ENCODE measurements at regions not wholly inside any gene's neighbourhood (a gene's known extent, or its start where the extent isn't known, plus 50 kb on each side); places are given as distances from the start of the nearest gene placed in this dataset.

DNA sequence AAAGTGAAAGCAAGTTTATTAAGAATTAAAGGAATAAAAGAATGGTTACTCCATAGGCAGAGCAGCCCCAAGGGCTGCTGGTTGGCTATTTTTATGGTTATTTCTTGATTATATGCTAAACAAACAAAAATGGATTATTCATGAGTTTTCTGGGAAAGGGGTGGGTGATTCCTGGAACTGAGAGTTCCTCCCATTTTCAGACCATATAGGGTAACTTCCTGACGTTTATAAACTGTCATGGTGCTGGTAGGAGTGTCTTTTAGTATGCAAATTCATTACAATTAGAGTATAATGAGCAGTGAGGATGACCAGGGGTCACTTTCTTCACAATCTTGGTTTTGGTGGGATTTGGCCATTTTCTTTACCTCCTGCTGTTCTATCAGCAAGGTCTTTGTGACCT is 707.9 kb downstream of the ZNF385D start:
- H3K4me1 ChIP-seq, result no peaks in the 10 kb centered on the region
- no peak overlapping the region for H3K27ac ChIP-seq
- no peaks in the 10 kb centered on the region for H3K36me3 ChIP-seq
- no peak overlapping the region for H3K4me3 ChIP-seq
- H3K27me3 ChIP-seq, result no peaks in the 10 kb centered on the region
- H3K9me3 ChIP-seq, result no peaks in the 10 kb centered on the region
- no peak for DNase-seq
- TF ChIP-seq POLR2A (IDR thresholded peaks at IDR 0.05) (no peak), CTCF (IDR thresholded peaks at IDR 0.05) (no peak)

- Histone ChIP-seq H3K4me3 (no peak overlapping the region), H3K9me3 (no peaks in the 10 kb centered on the region), H3K27me3 (no peaks in the 10 kb centered on the region), H3K4me1 (no peaks in the 10 kb centered on the region), H3K36me3 (no peaks in the 10 kb centered on the region), H3K27ac (no peak overlapping the region)
- no peak for DNase-seq
- no peak for TF ChIP-seq POLR2A (IDR thresholded peaks at IDR 0.05)
- TF ChIP-seq CTCF (IDR thresholded peaks at IDR 0.05), result no peak
Observed at GRCh38 chr3:21042184-21042583, 708.8 kb downstream of the ZNF385D start.

- DNase-seq, result no peak
- no peaks in the 10 kb centered on the region for H3K4me1 ChIP-seq
- H3K9me3 ChIP-seq, result no peaks in the 10 kb centered on the region
- H3K4me3 ChIP-seq, result no peak overlapping the region
- no peak for TF ChIP-seq CTCF (IDR thresholded peaks at IDR 0.05)
- no peak for TF ChIP-seq POLR2A (IDR thresholded peaks at IDR 0.05)
- no peak overlapping the region for H3K27ac ChIP-seq
- no peaks in the 10 kb centered on the region for H3K27me3 ChIP-seq
- H3K36me3 ChIP-seq, result no peaks in the 10 kb centered on the region
Observed at GRCh38 chr3:21041621-21042020, 709.4 kb downstream of the ZNF385D start.

DNA sequence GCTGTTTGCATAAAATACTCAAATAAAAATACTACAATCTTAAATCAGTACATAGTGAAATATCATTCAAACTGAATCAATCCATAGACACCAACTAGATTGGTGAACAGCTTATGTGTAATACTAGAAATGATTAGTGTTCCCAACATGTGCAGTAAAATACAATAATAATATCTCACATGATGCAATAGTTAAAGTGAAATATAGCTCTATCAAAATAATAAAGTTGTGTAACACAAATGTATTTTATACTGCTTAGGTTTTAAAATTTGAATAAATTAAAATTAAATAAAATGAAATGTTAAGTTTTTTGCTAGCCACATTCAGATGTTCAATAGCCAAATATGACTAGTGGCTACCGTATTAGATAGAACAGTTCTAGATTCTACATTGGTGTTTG is 714.1 kb downstream of the ZNF385D start:
- DNase-seq, result no peak
- TF ChIP-seq CTCF (IDR thresholded peaks at IDR 0.05) (no peak), POLR2A (IDR thresholded peaks at IDR 0.05) (no peak)
- Histone ChIP-seq H3K27ac (no peak overlapping the region), H3K4me1 (no peaks in the 10 kb centered on the region), H3K4me3 (no peak overlapping the region), H3K36me3 (no peaks in the 10 kb centered on the region), H3K9me3 (peaks cover 0 to 5% (median 0%) of the 10 kb centered on the region in 4 donors), H3K27me3 (no peaks in the 10 kb centered on the region)

- no peak overlapping the region for H3K4me3 ChIP-seq
- no peaks in the 10 kb centered on the region for H3K4me1 ChIP-seq
- H3K9me3 ChIP-seq, result peaks cover 0 to under 1% (median 0%) of the 10 kb centered on the region in 4 donors
- TF ChIP-seq POLR2A (IDR thresholded peaks at IDR 0.05), result no peak
- TF ChIP-seq CTCF (IDR thresholded peaks at IDR 0.05), result no peak
- no peak for DNase-seq
- H3K27me3 ChIP-seq, result no peaks in the 10 kb centered on the region
- H3K27ac ChIP-seq, result no peak overlapping the region
- no peaks in the 10 kb centered on the region for H3K36me3 ChIP-seq
Observed at GRCh38 chr3:21028412-21028811, 722.6 kb downstream of the ZNF385D start.

DNA sequence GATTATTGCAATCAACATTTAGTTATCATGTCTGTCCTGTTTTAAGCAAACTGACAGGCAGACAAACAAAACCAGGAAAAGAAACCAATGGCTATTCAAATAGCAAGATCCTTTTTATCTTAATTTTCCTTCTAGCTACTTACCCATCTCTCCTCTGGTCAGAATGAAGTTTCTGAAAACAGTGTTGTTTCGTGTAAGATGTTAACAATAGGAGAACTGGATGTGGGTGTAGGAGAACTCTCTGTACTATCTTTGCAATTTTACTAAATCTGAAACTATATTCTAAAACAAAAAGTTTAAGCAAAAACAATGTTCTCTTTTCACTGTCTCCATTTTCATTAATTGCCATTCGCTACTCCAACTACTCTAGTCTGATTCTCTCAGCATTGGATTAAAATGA is 726.4 kb downstream of the ZNF385D start:
- Histone ChIP-seq H3K36me3 (no peaks in the 10 kb centered on the region), H3K4me3 (no peak overlapping the region), H3K27ac (no peak overlapping the region), H3K4me1 (no peaks in the 10 kb centered on the region), H3K9me3 (no peaks in the 10 kb centered on the region), H3K27me3 (no peaks in the 10 kb centered on the region)
- no peak for DNase-seq
- TF ChIP-seq POLR2A (IDR thresholded peaks at IDR 0.05) (no peak), CTCF (IDR thresholded peaks at IDR 0.05) (no peak)

Data from Peyer's patch (tissue), 4 donors.